ENCODE measurements at regions not wholly inside any gene's neighbourhood (a gene's known extent, or its start where the extent isn't known, plus 50 kb on each side); places are given as distances from the start of the nearest gene placed in this dataset.

- no peak for TF ChIP-seq CTCF (IDR thresholded peaks at IDR 0.05)
- TF ChIP-seq, protein P1, sequence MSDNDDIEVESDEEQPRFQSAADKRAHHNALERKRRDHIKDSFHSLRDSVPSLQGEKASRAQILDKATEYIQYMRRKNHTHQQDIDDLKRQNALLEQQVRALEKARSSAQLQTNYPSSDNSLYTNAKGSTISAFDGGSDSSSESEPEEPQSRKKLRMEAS (CRISPR knock-in tag; IDR thresholded peaks at IDR 0.05) = no peak
- TF ChIP-seq PRDM15 (CRISPR knock-in tag; IDR thresholded peaks at IDR 0.05) = no peak
- no peak for TF ChIP-seq E2F4 (CRISPR knock-in tag; IDR thresholded peaks at IDR 0.05; ENCODE audit: borderline replicate concordance, low read depth)
- no peak for TF ChIP-seq TEAD4 (CRISPR knock-in tag; IDR thresholded peaks at IDR 0.05)
- TF ChIP-seq SP1 (CRISPR knock-in tag; conservative IDR thresholded peaks at IDR 0.05) = no peak
- no peak for TF ChIP-seq NFE2L1 (CRISPR knock-in tag; IDR thresholded peaks at IDR 0.05)
- TF ChIP-seq, protein P2, sequence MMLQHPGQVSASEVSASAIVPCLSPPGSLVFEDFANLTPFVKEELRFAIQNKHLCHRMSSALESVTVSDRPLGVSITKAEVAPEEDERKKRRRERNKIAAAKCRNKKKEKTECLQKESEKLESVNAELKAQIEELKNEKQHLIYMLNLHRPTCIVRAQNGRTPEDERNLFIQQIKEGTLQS (CRISPR knock-in tag; conservative IDR thresholded peaks at IDR 0.05) = no peak
- no peak for TF ChIP-seq ATF2 (CRISPR knock-in tag; IDR thresholded peaks at IDR 0.05; ENCODE audit: borderline replicate concordance, low read depth)
- no peak for TF ChIP-seq ZNF317 (CRISPR knock-in tag; IDR thresholded peaks at IDR 0.05; ENCODE audit: borderline replicate concordance, low read depth)
- no peak for TF ChIP-seq FOXP1 (CRISPR knock-in tag; IDR thresholded peaks at IDR 0.05; ENCODE audit: borderline replicate concordance)
- no peak for TF ChIP-seq GRHL2 (CRISPR knock-in tag; IDR thresholded peaks at IDR 0.05; ENCODE audit: insufficient replicate concordance, severe bottlenecking)
Observed at GRCh38 chr2:77725045-77725444, 202.9 kb upstream of the LRRTM4 start.
